Tibial nerve (tissue), 4 donors: ENCODE measurements at regions not wholly inside any gene's neighbourhood (a gene's known extent, or its start where the extent isn't known, plus 50 kb on each side); places are given as distances from the start of the nearest gene placed in this dataset.

Source experiments
- EP300 ChIP-seq, 2 donors: sonication (generic); formaldehyde crosslinking; IDR thresholded peaks; one replicate each; pipeline ENCODE4 v1.6.1; 2017; ENCODE audit warnings: antibody characterized with exemption in 2 of 2, mild to moderate bottlenecking in 1 of 2
- TF ChIP-seq, protein P1 (sequence below), 5 experiments: fragments of 200-600 bp in 3 of 5; fragments of 450-650 bp in 2 of 5; sonication (generic) in 3 of 5; IDR thresholded peaks; one replicate each; pipeline ENCODE4 v1.5.1; 2016 to 2019; ENCODE audit warnings: antibody characterized with exemption in 5 of 5, mild to moderate bottlenecking in 3 of 5, moderate library complexity in 2 of 5

DNA sequence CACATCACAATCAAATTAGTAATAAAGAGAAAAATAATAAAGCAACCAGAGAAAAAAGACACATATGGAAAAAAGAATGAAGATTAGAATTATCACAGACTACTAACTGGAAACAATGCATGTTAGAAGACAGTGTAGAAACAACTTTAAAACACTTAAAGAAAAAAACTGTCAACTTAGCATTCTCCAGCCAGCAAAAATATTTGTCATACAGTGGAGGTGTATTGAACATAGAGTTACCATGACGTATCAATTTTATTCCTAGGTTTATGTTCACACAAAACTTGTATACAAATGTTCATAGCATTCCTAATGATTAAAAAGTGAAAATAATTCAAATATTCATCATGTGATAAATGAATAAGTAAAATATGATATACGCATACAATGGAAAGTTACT lies 61.5 kb upstream of the ADAM23 start:
- TF ChIP-seq, protein P1, sequence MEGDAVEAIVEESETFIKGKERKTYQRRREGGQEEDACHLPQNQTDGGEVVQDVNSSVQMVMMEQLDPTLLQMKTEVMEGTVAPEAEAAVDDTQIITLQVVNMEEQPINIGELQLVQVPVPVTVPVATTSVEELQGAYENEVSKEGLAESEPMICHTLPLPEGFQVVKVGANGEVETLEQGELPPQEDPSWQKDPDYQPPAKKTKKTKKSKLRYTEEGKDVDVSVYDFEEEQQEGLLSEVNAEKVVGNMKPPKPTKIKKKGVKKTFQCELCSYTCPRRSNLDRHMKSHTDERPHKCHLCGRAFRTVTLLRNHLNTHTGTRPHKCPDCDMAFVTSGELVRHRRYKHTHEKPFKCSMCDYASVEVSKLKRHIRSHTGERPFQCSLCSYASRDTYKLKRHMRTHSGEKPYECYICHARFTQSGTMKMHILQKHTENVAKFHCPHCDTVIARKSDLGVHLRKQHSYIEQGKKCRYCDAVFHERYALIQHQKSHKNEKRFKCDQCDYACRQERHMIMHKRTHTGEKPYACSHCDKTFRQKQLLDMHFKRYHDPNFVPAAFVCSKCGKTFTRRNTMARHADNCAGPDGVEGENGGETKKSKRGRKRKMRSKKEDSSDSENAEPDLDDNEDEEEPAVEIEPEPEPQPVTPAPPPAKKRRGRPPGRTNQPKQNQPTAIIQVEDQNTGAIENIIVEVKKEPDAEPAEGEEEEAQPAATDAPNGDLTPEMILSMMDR (IDR thresholded peaks at IDR 0.05): no peak
- no peak for TF ChIP-seq EP300 (IDR thresholded peaks at IDR 0.05)
